H7 (cell line): ENCODE measurements at regions not wholly inside any gene's neighbourhood (a gene's known extent, or its start where the extent isn't known, plus 50 kb on each side); places are given as distances from the start of the nearest gene placed in this dataset.
"Not testable (repeated sequence)": the region's sequence is repeated elsewhere in the genome, so short reads cannot be mapped to it uniquely, and the experiment has no call there.

Experiments
- DNase-seq: peaks from one replicate; pipeline ENCODE4 v3.0.0; 2012
- H3K27me3 ChIP-seq: 2 replicates; pipeline ENCODE4 v1.6.0; 2011; ENCODE audit warnings: mild to moderate bottlenecking, low read length; ENCODE audit not compliant: control insufficient read depth, insufficient read depth
- H3K36me3 ChIP-seq: replicated peaks from 2 replicates; pipeline ENCODE4 v1.5.1; 2011; ENCODE audit warnings: low read length; ENCODE audit not compliant: control insufficient read depth, insufficient read depth
- H3K4me3 ChIP-seq: 2 replicates; pipeline ENCODE4 v1.5.1; 2011; ENCODE audit warnings: low read depth, mild to moderate bottlenecking, control low read depth, low read length, moderate library complexity; ENCODE audit not compliant: insufficient read depth

DNA sequence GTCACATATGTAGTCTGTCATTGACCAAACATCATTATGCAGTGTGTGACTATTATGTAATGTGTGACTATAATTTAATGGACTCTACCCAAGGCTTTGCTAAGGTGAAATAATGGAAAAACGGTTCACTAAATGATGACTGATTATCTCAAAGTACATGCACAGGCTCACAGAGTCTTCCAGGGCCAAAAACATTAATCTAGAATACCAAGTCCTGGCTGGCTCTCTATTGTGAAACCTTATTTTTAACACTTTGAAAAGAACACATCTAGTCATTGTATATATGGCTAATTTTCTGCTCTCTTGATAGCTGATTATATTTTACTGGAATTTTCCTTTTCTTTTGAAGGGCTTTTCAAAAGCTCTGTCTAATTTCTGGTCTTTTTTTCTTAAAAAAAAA is 102.9 kb upstream of the THUMPD2 start:
- Histone ChIP-seq H3K27me3 (no peaks in the 10 kb centered on the region), H3K36me3 (no peaks in the 10 kb centered on the region), H3K4me3 (no peak overlapping the region)
- no peak for DNase-seq

DNA sequence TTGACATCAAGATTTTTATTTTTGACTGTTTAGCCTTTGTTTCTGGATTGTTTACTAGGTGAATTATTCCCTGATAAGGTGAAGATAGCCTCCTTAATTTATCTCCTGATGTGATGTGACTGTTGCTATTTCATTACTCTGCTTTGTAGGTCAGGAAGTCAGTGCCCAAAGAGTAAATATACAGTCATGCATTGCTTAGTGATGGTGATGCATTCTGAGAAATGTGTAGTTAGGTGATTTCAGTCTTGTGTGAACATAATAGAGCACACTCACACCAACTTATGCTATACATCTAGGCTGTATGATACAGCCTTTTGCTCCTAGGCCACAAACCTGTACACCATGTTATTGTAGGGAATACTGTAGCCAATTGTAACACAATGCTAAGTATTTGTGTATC is 102.4 kb upstream of the THUMPD2 start:
- no peaks in the 10 kb centered on the region for H3K36me3 ChIP-seq
- H3K27me3 ChIP-seq: no peaks in the 10 kb centered on the region
- DNase-seq: no peak
- H3K4me3 ChIP-seq: no peak overlapping the region

DNA sequence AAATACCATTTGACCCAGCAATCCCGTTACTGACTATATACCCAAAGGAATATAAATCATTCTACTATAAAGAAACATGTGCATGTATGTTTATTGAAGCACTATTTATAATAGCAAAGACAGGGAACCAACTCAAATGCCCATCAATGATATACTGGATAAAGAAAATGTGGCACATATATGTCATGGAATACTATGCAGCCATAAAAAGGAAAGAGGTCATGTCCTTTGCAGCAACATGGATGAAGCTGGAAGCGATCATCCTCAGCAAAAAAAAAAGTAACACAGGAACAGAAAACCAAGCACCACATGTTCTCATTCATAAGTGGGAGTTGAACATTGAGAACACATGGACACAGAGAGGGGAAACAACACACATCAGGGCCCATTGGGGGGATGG is 99.9 kb upstream of the THUMPD2 start:
- DNase-seq, H3K4me3 ChIP-seq, H3K36me3 ChIP-seq, H3K27me3 ChIP-seq: not testable (repeated sequence)

DNA sequence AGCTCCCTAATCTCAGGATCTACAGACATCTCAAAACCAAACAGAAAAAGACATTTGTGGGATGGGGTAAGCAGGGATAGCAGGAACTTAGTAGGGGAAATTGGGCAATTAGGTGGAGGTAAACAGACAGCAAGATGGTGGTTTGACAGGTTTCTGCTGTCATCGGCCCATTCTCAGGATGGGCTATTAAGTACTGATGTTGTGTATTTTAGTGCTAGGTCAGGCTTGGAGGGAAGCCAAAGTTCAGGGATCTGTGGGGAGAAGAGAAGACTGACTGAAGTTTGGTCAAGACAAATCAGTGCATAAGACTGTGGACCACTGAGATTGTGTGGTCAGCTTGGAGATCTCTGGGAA is 96.8 kb upstream of the THUMPD2 start:
- DNase-seq: no peak
- no peak overlapping the region for H3K4me3 ChIP-seq
- no peaks in the 10 kb centered on the region for H3K36me3 ChIP-seq
- H3K27me3 ChIP-seq: no peaks in the 10 kb centered on the region

DNA sequence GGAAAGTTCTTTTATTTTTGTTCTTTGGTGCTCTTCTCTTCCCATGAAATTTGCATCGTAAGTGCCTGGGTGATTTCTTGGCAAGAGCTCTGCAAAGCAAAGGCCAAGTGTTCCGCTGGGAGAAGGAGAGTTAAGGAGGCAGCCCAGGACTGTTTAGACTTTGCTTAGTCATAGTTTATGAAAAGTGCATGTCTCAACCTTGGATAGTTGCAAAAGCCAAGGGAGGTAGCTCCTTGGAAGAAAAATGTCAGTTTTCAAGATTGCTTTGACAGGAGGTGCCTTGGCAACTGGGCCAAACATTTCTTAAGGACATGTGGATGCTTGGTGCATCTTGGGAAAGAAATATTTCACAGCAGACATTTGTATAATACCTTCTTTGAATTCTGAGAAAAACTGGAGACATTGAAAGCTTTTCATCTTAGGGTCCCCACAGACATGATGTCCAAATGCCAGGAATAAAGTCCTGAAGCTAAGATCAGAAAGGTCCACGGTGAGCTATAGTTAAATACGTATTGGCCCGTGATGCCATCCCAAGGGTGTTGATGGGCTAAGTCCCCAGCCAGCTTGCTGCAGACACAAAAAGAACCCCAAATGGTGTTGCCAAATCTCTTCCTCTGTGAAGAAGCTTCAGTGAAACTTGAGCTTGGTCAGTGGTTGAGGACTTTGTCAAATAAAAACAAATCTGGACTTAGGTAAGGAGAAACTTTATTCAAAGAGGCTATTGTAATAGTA is 96.3 kb upstream of the THUMPD2 start:
- no peaks in the 10 kb centered on the region for H3K36me3 ChIP-seq
- H3K4me3 ChIP-seq: no peak overlapping the region
- H3K27me3 ChIP-seq: no peaks in the 10 kb centered on the region
- DNase-seq: no peak

DNA sequence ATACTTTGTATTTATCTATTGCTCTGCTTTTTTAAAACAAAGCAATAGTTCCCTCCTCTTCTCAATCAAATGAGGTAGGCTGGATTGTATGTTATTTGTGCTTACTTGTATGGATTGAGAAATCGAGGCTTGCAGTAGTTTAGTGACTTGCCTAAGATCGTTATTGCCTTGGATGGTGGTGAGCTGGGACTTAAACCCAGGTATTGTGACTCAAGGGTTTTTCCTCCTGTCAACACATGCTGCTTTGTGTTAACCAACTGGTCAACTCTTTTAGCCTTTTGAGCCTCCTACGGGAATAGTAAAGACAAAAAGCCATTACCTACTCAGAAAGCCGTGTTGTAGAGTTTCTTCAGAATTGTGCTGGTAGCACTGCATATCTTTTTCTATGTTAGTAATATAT is 95.2 kb upstream of the THUMPD2 start:
- DNase-seq: no peak
- no peak overlapping the region for H3K4me3 ChIP-seq
- no peaks in the 10 kb centered on the region for H3K36me3 ChIP-seq
- no peaks in the 10 kb centered on the region for H3K27me3 ChIP-seq

DNA sequence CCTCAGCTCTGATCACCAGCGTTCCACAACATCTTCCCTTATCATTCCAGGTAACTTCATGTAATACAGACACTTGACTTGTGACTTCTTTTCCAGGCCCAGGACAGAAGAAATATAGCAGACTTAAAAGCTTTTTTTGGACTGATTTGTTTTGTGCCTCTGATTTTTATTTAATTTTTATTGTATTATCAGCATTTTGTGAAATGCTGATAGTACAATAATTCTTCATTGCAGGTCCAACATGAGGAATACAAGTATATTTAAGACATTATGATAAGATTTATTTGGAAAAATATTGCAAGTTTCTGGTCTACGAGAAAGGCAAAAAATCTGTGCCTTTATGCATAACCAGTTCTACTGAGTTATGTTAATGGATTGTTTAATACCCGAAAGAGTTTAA is 94.5 kb upstream of the THUMPD2 start:
- H3K27me3 ChIP-seq: no peaks in the 10 kb centered on the region
- no peak overlapping the region for H3K4me3 ChIP-seq
- H3K36me3 ChIP-seq: no peaks in the 10 kb centered on the region
- DNase-seq: no peak

DNA sequence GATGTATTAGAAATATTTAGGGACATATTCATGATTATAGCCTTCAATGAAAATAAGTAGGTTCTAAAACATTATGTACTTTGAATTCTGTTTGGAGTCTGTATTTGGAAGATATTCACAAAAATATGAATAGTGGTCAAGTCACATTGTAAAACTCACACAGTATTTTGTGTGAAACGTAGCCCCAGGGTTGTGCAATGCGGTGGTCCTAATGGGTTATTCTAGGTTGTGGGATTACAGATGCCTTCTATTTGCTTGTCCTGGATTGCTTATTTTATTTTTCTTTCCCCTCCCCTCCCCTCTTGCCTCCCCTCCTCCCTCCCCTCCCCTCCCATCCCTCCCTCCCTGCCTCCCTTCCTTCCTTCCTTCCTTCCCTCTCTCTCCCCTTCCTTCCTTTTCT is 93.7 kb upstream of the THUMPD2 start:
- DNase-seq: no peak

DNA sequence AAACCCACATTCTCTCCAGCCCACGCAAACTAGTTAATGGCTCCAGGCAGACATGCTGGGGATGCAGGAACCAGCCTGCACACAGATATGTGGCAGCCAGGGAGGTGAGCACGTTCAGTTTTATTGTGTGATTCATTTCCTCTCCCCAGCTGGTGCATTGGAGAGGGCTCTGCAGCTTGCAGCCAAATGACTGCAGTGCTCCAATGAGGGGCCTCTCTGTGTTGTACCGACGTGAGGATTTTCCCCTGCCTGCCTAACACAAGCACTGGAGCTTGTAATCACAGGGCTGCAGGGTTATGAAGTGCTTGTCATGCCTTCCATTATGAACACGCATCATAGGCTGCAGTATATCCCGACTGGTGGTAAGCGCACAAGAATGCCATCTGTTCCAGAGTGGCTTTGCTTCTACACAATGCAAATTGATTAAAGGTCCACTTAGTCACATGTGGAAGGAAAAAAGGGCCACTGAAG is 92.3 kb upstream of the THUMPD2 start:
- H3K4me3 ChIP-seq: no peak overlapping the region
- DNase-seq: no peak
- H3K27me3 ChIP-seq: no peaks in the 10 kb centered on the region
- H3K36me3 ChIP-seq: no peaks in the 10 kb centered on the region

More for the DNA sequence above, 93.7 kb upstream of the THUMPD2 start:
- Histone ChIP-seq H3K4me3 (no peak overlapping the region), H3K36me3 (no peaks in the 10 kb centered on the region), H3K27me3 (no peaks in the 10 kb centered on the region)

DNA sequence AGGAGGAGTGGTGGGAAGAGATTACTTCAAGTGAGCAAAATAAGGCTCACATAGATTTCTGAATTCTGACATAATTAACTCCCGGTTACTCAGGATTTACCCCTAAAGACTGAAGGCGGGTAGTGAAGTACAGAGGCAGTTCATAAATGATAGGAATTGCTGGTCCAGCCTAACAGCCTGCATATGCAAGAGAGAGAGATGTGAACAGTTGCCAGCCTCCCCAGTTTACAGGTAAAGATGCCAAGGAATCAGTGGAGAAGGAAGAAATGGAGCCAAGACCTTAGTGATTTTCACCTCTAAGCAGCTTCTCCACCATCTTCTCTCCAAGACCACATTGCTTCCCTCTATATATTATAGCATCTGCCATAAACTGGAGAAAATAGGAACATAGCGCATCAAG is 91.8 kb upstream of the THUMPD2 start:
- no peak for DNase-seq
- H3K4me3 ChIP-seq: no peak overlapping the region
- H3K27me3 ChIP-seq: no peaks in the 10 kb centered on the region
- H3K36me3 ChIP-seq: no peaks in the 10 kb centered on the region

DNA sequence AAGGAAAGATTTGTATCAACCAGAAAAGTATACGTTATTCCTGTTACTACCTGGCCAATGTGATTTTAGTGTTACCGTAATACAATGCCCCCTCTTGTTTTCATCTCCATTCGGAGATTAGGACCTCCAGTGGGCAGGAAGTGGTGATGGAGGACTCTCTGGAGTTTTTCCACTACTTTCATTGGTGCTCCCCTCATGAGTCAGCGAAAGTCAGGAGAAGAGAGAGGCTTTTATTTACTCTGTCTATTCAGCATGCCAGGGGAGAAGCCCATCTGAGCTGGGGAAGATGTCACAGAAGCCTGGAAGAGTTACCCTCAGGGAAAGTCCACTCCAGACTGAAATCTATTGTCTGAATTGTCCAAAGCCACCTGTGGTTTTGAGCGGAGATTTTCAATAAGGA is 88.2 kb upstream of the THUMPD2 start:
- no peak for DNase-seq
- Histone ChIP-seq H3K36me3 (no peaks in the 10 kb centered on the region), H3K27me3 (no peaks in the 10 kb centered on the region), H3K4me3 (no peak overlapping the region)

DNA sequence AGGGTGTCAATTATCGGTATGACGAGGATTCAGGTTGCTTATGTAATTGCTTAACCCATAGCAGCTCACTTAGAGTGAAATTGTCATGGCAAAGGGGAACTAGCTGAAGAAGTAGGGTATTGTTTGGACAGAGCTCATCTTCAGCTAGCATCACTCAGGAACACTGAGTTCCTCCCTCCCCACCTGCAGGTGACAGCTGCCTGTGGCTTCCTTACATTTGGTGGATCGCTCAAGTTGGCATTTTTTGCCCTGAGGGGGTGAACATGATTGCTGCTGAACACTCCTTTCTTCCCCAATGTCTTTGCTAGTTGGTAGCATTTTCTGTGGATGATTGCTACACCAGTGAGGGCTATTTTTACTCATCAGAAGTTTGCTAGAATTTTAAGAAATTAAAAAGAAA is 86.7 kb upstream of the THUMPD2 start:
- no peak overlapping the region for H3K4me3 ChIP-seq
- no peaks in the 10 kb centered on the region for H3K27me3 ChIP-seq
- DNase-seq: no peak
- H3K36me3 ChIP-seq: no peaks in the 10 kb centered on the region

DNA sequence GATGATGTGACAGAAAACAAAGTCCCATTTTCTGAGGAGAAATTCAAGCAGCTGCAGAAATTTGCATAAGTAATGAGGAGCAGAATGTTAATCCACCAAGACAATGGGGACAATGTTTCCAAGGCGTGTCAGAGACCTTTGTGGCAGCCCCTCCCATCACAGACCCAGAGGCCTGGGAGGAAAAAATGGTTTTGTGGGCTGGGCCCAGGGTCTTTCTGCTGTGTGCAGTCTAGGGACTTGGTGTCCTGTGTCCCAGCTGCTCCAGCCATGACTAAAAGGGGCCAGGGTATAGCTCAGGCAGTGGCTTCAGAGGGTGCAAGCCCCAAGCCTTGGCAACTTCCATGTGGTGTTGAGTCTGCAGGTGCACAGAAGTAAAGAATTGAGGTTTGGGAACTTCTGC is 84.6 kb upstream of the THUMPD2 start:
- not testable (repeated sequence) for DNase-seq, H3K36me3 ChIP-seq, H3K27me3 ChIP-seq, H3K4me3 ChIP-seq

DNA sequence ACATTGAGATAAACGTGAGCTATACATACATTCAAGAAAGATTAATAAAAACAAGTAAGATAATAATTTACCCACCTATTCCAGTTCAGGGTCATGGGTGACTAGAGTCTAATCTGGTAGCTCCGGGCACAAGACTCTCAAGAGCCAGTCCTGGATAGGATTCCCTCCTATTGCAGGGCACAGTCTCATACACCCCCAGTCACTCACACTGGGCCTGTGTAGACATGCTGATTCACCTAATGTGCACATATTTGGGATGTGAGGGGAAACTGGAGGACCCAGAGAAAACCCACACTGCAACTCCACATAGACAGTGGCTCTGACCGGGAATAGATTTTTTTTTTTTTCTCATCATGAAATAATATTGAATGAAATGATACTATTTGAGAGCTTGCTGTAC is 81.5 kb upstream of the THUMPD2 start:
- no peaks in the 10 kb centered on the region for H3K36me3 ChIP-seq
- no peak overlapping the region for H3K4me3 ChIP-seq
- DNase-seq: no peak
- no peaks in the 10 kb centered on the region for H3K27me3 ChIP-seq

DNA sequence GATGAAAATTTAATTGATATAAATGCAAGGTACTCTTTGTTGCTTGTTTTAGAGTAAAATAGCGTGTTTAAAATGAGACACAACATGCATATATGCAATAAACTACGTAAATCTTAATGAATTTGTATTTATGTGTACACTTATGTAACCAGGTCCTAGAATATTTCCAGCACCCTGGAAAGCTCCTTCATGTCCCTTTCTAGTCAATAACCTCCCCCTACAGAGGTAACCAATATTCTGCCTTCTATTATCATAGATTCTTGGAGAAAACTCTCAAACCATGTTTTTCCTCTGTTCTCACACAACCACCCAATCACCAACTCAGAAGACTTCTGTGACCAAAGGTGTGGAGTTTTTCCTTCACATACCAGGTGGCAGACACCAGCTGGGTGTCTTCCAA is 79.6 kb upstream of the THUMPD2 start:
- Histone ChIP-seq H3K36me3 (no peaks in the 10 kb centered on the region), H3K4me3 (no peak overlapping the region), H3K27me3 (no peaks in the 10 kb centered on the region)
- no peak for DNase-seq

DNA sequence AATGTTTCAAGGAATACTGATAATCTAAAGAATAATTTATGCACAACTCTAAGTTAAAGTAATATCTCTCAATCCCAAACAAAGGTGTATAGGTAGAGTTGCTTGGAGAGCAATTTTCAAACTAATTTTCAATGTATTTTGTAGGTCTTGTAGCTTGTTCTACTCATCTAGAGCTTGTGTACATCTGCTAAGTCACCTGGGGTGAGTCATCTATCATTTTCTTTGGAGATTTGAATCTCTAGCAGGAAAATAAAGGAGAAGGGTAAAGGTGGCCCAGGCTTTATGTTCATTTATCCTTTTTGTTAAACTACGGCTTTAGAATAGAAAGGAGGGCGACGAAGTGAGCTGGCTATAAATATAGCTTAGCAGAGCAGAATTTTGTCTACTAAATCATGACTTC is 76.8 kb upstream of the THUMPD2 start:
- no peaks in the 10 kb centered on the region for H3K36me3 ChIP-seq
- no peaks in the 10 kb centered on the region for H3K27me3 ChIP-seq
- no peak overlapping the region for H3K4me3 ChIP-seq
- DNase-seq: no peak
